Calu3 (cell line): ENCODE measurements at regions not wholly inside any gene's neighbourhood (a gene's known extent, or its start where the extent isn't known, plus 50 kb on each side); places are given as distances from the start of the nearest gene placed in this dataset.
"Not testable (repeated sequence)": the region's sequence is repeated elsewhere in the genome, so short reads cannot be mapped to it uniquely, and the experiment has no call there.

Source experiments
- BruUV-seq: library from RNA; stranded (reverse); fragments of 400-500 nt; replicated peaks from 2 replicates; lab custom pipeline; 2021; lab: Mats Ljungman, UMichigan
- CTCF ChIA-PET: fragments of 300-600 bp; sonication (Branson Sonifier 250); formaldehyde crosslinking; loops from one replicate; lab custom pipeline; 2022; ENCODE audit warnings: antibody characterized with exemption; lab: Charles Lee
- DNase-seq: peaks from one replicate; pipeline ENCODE4 v3.0.0; 2022
- H3K27ac Mint-ChIP-seq: one replicate; pipeline ENCODE4 v1.8.0; 2022; ENCODE audit warnings: mixed read lengths; ENCODE audit not compliant: unreplicated experiment
- H3K27me3 Mint-ChIP-seq: one replicate; pipeline ENCODE4 v1.8.0; 2022; ENCODE audit warnings: mixed read lengths; ENCODE audit not compliant: unreplicated experiment
- H3K36me3 Mint-ChIP-seq: one replicate; pipeline ENCODE4 v1.8.0; 2022; ENCODE audit warnings: mild to moderate bottlenecking, moderate library complexity, mixed read lengths; ENCODE audit not compliant: insufficient read depth, unreplicated experiment
- H3K4me1 Mint-ChIP-seq: one replicate; pipeline ENCODE4 v1.8.0; 2022; ENCODE audit warnings: mild to moderate bottlenecking, low read depth, mixed read lengths; ENCODE audit not compliant: unreplicated experiment
- H3K4me3 Mint-ChIP-seq: one replicate; pipeline ENCODE4 v1.8.0; 2022; ENCODE audit warnings: mild to moderate bottlenecking, low read depth, moderate library complexity, mixed read lengths; ENCODE audit not compliant: unreplicated experiment
- H3K9me3 Mint-ChIP-seq: one replicate; pipeline ENCODE4 v1.8.0; 2022; ENCODE audit warnings: low read depth, mixed read lengths; ENCODE audit not compliant: unreplicated experiment
- intact Hi-C: fragments of 100-400 bp; cut with micrococcal nuclease; formaldehyde crosslinking; loops from one replicate; pipeline ENCODE4 v1.10.0; 2022; ENCODE audit not compliant: unreplicated experiment
- TF ChIP-seq, protein P1 (sequence below): fragments of 200-600 bp; IDR thresholded peaks from one replicate; pipeline ENCODE4 v1.8.0; 2022; ENCODE audit warnings: antibody characterized with exemption; ENCODE audit not compliant: unreplicated experiment

- CTCF ChIA-PET, H3K36me3 Mint-ChIP-seq, DNase-seq, H3K4me1 Mint-ChIP-seq, intact Hi-C loops, H3K27ac Mint-ChIP-seq, H3K4me3 Mint-ChIP-seq, BruUV-seq, H3K27me3 Mint-ChIP-seq, H3K9me3 Mint-ChIP-seq: not testable (repeated sequence)
These were observed 553.8 kb upstream of the ZNF337 start for GRCh38 chr20:26250249-26251114.

DNA sequence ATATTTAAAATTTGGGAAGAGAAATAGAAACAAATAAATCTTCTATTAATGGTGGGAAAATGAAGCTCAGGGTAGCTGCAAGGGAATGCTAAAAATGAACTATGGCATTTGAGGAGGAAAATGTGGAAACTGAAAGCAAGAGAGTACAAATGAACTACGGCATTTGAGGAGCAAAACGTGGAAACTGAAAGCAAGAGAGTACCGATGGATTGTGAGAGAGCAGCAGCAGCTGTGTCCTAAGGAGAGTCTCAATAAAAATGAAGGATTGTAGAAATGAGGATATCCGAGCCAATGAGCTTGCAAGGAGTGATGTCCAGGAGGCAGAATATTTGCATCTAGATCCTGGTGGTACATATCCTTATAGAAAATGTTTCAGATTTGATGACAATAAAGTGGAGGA lies 547.1 kb upstream of the ZNF337 start:
- TF ChIP-seq, protein P1, sequence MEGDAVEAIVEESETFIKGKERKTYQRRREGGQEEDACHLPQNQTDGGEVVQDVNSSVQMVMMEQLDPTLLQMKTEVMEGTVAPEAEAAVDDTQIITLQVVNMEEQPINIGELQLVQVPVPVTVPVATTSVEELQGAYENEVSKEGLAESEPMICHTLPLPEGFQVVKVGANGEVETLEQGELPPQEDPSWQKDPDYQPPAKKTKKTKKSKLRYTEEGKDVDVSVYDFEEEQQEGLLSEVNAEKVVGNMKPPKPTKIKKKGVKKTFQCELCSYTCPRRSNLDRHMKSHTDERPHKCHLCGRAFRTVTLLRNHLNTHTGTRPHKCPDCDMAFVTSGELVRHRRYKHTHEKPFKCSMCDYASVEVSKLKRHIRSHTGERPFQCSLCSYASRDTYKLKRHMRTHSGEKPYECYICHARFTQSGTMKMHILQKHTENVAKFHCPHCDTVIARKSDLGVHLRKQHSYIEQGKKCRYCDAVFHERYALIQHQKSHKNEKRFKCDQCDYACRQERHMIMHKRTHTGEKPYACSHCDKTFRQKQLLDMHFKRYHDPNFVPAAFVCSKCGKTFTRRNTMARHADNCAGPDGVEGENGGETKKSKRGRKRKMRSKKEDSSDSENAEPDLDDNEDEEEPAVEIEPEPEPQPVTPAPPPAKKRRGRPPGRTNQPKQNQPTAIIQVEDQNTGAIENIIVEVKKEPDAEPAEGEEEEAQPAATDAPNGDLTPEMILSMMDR, result no peak
- no peak overlapping the region for H3K27ac Mint-ChIP-seq
- intact Hi-C loops, result no loop called here
- CTCF ChIA-PET, result no interaction called here
- peaks cover 4% of the 10 kb centered on the region for H3K9me3 Mint-ChIP-seq
- no peaks in the 10 kb centered on the region for H3K36me3 Mint-ChIP-seq
- BruUV-seq, result no TSS peak
- H3K4me3 Mint-ChIP-seq, result no peak overlapping the region
- no peaks in the 10 kb centered on the region for H3K4me1 Mint-ChIP-seq
- DNase-seq, result no peak
- no peaks in the 10 kb centered on the region for H3K27me3 Mint-ChIP-seq

DNA sequence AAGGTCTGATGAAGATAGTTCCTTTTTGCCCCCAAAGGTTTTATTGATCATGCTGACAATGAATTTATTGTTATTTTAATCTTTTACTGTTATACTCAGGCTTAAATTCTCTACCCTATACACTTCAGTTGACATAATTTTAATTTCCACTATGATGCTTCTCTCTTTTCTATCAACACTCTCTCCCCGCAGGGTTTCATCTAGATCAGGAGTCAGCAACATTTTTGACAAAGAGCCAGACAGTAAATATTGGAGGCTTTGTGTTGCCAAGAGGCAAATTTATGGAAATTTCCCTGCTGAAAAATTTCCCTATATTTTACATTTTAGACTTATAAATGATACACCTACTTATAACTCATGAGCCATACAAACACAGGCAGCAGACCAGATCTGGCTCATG lies 524.0 kb upstream of the ZNF337 start:
- H3K27me3 Mint-ChIP-seq, DNase-seq, H3K36me3 Mint-ChIP-seq, H3K4me3 Mint-ChIP-seq, intact Hi-C loops, BruUV-seq, H3K9me3 Mint-ChIP-seq, H3K4me1 Mint-ChIP-seq, H3K27ac Mint-ChIP-seq, CTCF ChIA-PET: not testable (repeated sequence)

- H3K27ac Mint-ChIP-seq, DNase-seq, BruUV-seq, H3K36me3 Mint-ChIP-seq, CTCF ChIA-PET, H3K9me3 Mint-ChIP-seq, intact Hi-C loops, H3K4me1 Mint-ChIP-seq, H3K4me3 Mint-ChIP-seq, H3K27me3 Mint-ChIP-seq: not testable (repeated sequence)
These were observed 522.9 kb upstream of the ZNF337 start for GRCh38 chr20:26219546-26219945.

- H3K9me3 Mint-ChIP-seq, result no peaks in the 10 kb centered on the region
- BruUV-seq, result no TSS peak
- H3K36me3 Mint-ChIP-seq, result no peaks in the 10 kb centered on the region
- H3K4me3 Mint-ChIP-seq, result no peak overlapping the region
- DNase-seq, result no peak
- TF ChIP-seq, protein P1, result no peak
- H3K4me1 Mint-ChIP-seq, result no peaks in the 10 kb centered on the region
- intact Hi-C loops, result no loop called here
- no peak overlapping the region for H3K27ac Mint-ChIP-seq
- H3K27me3 Mint-ChIP-seq, result no peaks in the 10 kb centered on the region
- CTCF ChIA-PET, result no interaction called here
These were observed 521.6 kb upstream of the ZNF337 start for GRCh38 chr20:26218301-26218700.

DNA sequence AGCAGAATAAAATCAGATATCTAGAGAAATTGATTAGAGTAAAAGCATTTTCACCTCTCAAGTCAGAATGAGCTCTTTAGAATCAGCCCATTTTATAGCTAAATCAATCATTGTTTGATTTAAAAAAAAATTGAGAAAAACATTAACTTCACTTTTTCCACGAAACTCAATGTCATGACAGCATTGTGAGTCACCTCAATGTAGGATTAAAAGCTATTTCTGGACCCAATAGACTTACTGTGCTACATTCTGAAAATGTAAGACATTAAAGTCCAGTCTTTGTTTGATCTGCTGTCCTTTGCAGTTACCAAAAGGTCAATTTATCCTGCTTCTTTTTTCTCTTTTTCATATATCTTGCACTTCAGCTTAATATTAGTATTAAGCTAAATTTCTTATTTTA lies 519.4 kb upstream of the ZNF337 start:
- no peaks in the 10 kb centered on the region for H3K27me3 Mint-ChIP-seq
- intact Hi-C loops, result no loop called here
- no TSS peak for BruUV-seq
- H3K27ac Mint-ChIP-seq, result no peak overlapping the region
- H3K9me3 Mint-ChIP-seq, result no peaks in the 10 kb centered on the region
- TF ChIP-seq, protein P1, result no peak
- no peak overlapping the region for H3K4me3 Mint-ChIP-seq
- CTCF ChIA-PET, result no interaction called here
- no peak for DNase-seq
- no peaks in the 10 kb centered on the region for H3K4me1 Mint-ChIP-seq
- H3K36me3 Mint-ChIP-seq, result no peaks in the 10 kb centered on the region
